K562 (cell line): ENCODE measurements at regions not wholly inside any gene's neighbourhood (a gene's known extent, or its start where the extent isn't known, plus 50 kb on each side); places are given as distances from the start of the nearest gene placed in this dataset.

Experiments
- CHAMP1 ChIP-seq: fragments of 450-650 bp; IDR thresholded peaks from 2 replicates; pipeline ENCODE4 v1.6.1; 2016; ENCODE audit warnings: mild to moderate bottlenecking
- CHD2 ChIP-seq: IDR thresholded peaks from 2 replicates; pipeline ENCODE4 v1.6.1; 2011; ENCODE audit warnings: low read depth, low read length
- CSDE1 ChIP-seq, 2 experiments: fragments of 450-650 bp; IDR thresholded peaks; 2 replicates each; pipeline ENCODE4 v1.6.1; 2016; ENCODE audit warnings: mild to moderate bottlenecking in 1 of 2
- CTCF ChIP-seq, 3 experiments: IDR thresholded peaks in 2 of 3; conservative IDR thresholded peaks in 1 of 3; 2 replicates each; pipeline ENCODE4 v1.5.1; 2011 to 2012; ENCODE audit warnings: low read length in 3 of 3, mild to moderate bottlenecking in 3 of 3, control low read depth in 2 of 3, improper control_type of control experiment in 1 of 3, inconsistent platforms in 1 of 3, low read depth in 1 of 3, mixed read lengths in 1 of 3, moderate library complexity in 1 of 3; ENCODE audit not compliant: insufficient read depth in 2 of 3
- EZH2 ChIP-seq: IDR thresholded peaks from 2 replicates; pipeline ENCODE4 v1.6.1; 2012; ENCODE audit warnings: low read depth, mild to moderate bottlenecking, inconsistent platforms, low read length, borderline replicate concordance
- FOXK1 ChIP-seq: sonication (generic); formaldehyde crosslinking; IDR thresholded peaks from 2 replicates; pipeline ENCODE4 v1.8.0; 2022; ENCODE audit warnings: missing genetic modification reagents, mild to moderate bottlenecking, borderline replicate concordance
- GATAD2B ChIP-seq: fragments of 450-650 bp; IDR thresholded peaks from 2 replicates; pipeline ENCODE4 v1.6.1; 2017; ENCODE audit warnings: mild to moderate bottlenecking, borderline replicate concordance
- NR1H2 ChIP-seq: sonication (generic); formaldehyde crosslinking; IDR thresholded peaks from 2 replicates; pipeline ENCODE4 v1.4.0; 2020; ENCODE audit warnings: mild to moderate bottlenecking, missing genetic modification reagents
- POLR2A ChIP-seq: fragments of 450-650 bp; conservative IDR thresholded peaks from 2 replicates; pipeline ENCODE4 v1.6.1; 2016
- RFX5 ChIP-seq: IDR thresholded peaks from 2 replicates; pipeline ENCODE4 v1.6.1; 2011; ENCODE audit warnings: low read depth, mild to moderate bottlenecking, improper control_type of control experiment, low read length
- STAT5B ChIP-seq: fragments of 250-450 bp; sonication (Bioruptor Pico); IDR thresholded peaks from 2 replicates; pipeline ENCODE4 v1.8.0; 2021; ENCODE audit warnings: mild to moderate bottlenecking, inconsistent platforms
- ZNF780A ChIP-seq: fragments of 250-450 bp; sonication (Bioruptor Pico); IDR thresholded peaks from 2 replicates; pipeline ENCODE4 v1.5.0; 2021; ENCODE audit warnings: mild to moderate bottlenecking

DNA sequence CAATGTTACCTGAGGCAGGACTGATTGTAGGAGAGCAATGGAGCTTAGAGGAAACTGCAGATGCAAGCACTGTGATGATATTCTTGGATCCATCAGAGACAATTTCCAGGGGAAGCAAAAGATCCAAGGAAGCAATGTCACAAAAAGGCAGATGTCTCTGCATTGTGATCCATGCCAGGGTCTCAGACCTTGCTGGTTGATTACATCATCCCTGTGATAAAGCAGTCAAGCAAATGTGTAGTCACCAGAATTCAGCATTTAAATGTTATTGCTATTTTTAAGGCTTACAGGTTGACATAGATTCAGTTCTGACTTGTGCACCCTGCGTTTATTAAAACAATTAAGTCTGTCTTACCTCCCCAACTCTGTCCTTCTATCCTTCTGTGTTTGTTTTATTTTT lies 56.8 kb upstream of the CCDC85A start:
- TF ChIP-seq ZNF780A (no peak), RFX5 (no peak), CSDE1 (IDR thresholded peaks at IDR 0.05) (no peak), CTCF (IDR thresholded peaks at IDR 0.05 in 2 of 3, conservative IDR thresholded peaks at IDR 0.05 in 1 of 3; ENCODE audit: insufficient read depth in 2 of 3, low read depth in 1 of 3, low read length in 3 of 3) (no peak), STAT5B (CRISPR knock-in tag) (no peak), GATAD2B (no peak), NR1H2 (CRISPR knock-in tag) (no peak), POLR2A (no peak), EZH2 (no peak), CHAMP1 (no peak), CHD2 (no peak), FOXK1 (CRISPR knock-in tag) (no peak)
